ENCODE measurements at regions not wholly inside any gene's neighbourhood (a gene's known extent, or its start where the extent isn't known, plus 50 kb on each side); places are given as distances from the start of the nearest gene placed in this dataset.
A peak's percentile ranks its signal among the peaks of the same experiment; 100 is the strongest.

DNA sequence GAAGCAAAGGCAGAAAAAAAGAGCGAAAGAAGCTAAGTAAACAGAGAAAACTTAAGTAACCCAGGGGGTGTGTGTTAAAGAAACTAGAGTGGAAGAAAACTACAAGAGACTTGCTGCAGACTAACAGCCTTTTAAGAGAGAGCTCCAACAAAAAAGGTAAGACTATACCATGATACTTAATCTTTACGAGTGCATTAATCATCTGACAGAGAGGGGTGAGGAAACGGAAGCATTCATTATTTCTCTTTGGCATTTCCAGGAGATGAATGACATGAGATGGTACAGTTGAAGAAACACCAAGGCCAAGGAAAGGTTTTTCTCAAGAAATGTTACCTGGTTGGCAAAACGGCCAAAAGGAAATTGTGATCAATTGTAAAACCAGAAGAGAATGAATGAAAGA is 906.8 kb downstream of the QKI start:
- Mint-ChIP-seq H3K4me3 (ENCODE audit: unreplicated experiment) (no peak overlapping the region), H3K27ac (ENCODE audit: unreplicated experiment) (no peak overlapping the region), H3K9me3 (ENCODE audit: unreplicated experiment) (no peaks in the 10 kb centered on the region), H3K4me1 (ENCODE audit: low read depth, unreplicated experiment) (no peaks in the 10 kb centered on the region), H3K36me3 (ENCODE audit: unreplicated experiment) (no peaks in the 10 kb centered on the region), H3K27me3 (ENCODE audit: unreplicated experiment) (no peaks in the 10 kb centered on the region)
- TF ChIP-seq, protein P1, sequence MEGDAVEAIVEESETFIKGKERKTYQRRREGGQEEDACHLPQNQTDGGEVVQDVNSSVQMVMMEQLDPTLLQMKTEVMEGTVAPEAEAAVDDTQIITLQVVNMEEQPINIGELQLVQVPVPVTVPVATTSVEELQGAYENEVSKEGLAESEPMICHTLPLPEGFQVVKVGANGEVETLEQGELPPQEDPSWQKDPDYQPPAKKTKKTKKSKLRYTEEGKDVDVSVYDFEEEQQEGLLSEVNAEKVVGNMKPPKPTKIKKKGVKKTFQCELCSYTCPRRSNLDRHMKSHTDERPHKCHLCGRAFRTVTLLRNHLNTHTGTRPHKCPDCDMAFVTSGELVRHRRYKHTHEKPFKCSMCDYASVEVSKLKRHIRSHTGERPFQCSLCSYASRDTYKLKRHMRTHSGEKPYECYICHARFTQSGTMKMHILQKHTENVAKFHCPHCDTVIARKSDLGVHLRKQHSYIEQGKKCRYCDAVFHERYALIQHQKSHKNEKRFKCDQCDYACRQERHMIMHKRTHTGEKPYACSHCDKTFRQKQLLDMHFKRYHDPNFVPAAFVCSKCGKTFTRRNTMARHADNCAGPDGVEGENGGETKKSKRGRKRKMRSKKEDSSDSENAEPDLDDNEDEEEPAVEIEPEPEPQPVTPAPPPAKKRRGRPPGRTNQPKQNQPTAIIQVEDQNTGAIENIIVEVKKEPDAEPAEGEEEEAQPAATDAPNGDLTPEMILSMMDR (IDR thresholded peaks at IDR 0.05; ENCODE audit: partially characterized antibody, unreplicated experiment): no peak
- DNase-seq: no peak

DNA sequence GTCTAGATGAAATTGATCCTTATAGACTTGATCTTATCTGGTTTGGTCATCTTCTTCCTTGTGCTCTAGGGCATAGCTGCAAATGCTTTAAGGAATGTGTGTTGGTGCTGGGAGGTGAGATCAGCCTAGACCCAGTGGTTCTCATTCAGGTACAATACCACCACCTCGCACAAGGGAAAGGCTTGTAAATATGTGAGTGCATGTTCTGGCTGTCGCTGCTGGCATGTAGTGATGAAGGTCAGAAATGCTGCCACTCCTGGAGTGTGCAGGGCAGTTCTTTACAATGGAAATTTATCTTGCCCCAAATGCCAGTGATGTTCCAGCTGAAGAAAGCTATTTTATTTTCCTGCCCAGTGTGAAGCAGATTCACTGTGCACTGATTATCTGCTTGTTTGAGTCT is 900.9 kb downstream of the QKI start:
- TF ChIP-seq, protein P1 (IDR thresholded peaks at IDR 0.05; ENCODE audit: partially characterized antibody, unreplicated experiment): no peak
- H3K9me3 Mint-ChIP-seq (ENCODE audit: unreplicated experiment): no peaks in the 10 kb centered on the region
- no peak overlapping the region for H3K27ac Mint-ChIP-seq (ENCODE audit: unreplicated experiment)

DNA sequence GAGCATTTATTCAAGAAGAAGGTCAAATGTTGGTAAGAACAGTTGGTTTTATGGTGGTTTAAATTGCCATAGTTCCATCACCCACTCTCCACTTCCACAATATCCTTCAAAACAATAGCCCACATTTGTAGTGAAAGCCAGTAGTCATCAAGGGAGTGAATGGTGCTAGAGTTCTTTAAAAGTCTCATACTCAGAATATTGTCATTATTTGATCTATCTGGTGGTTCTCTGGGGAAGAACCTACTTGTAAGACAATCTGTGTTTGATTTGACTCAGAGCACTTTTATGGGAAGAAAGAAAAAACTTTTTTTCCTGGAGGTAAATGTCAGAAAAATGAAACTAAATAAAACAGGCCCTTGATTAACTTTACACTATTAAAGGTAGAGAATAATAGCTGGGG is 893.8 kb downstream of the QKI start:
- H3K27me3 Mint-ChIP-seq (ENCODE audit: unreplicated experiment): peaks cover under 1% of the 10 kb centered on the region
- no peak for DNase-seq
- peaks cover 4% of the 10 kb centered on the region for H3K4me1 Mint-ChIP-seq (ENCODE audit: low read depth, unreplicated experiment)
- no peaks in the 10 kb centered on the region for H3K36me3 Mint-ChIP-seq (ENCODE audit: unreplicated experiment)
- H3K9me3 Mint-ChIP-seq (ENCODE audit: unreplicated experiment): no peaks in the 10 kb centered on the region
- TF ChIP-seq, protein P1 (IDR thresholded peaks at IDR 0.05; ENCODE audit: partially characterized antibody, unreplicated experiment): no peak
- no peak overlapping the region for H3K27ac Mint-ChIP-seq (ENCODE audit: unreplicated experiment)
- H3K4me3 Mint-ChIP-seq (ENCODE audit: unreplicated experiment): no peak overlapping the region

More for the DNA sequence above, 900.9 kb downstream of the QKI start:
- Mint-ChIP-seq H3K27me3 (ENCODE audit: unreplicated experiment) (no peaks in the 10 kb centered on the region), H3K4me1 (ENCODE audit: low read depth, unreplicated experiment) (no peaks in the 10 kb centered on the region), H3K36me3 (ENCODE audit: unreplicated experiment) (no peaks in the 10 kb centered on the region), H3K4me3 (ENCODE audit: unreplicated experiment) (no peak overlapping the region)
- DNase-seq: no peak

DNA sequence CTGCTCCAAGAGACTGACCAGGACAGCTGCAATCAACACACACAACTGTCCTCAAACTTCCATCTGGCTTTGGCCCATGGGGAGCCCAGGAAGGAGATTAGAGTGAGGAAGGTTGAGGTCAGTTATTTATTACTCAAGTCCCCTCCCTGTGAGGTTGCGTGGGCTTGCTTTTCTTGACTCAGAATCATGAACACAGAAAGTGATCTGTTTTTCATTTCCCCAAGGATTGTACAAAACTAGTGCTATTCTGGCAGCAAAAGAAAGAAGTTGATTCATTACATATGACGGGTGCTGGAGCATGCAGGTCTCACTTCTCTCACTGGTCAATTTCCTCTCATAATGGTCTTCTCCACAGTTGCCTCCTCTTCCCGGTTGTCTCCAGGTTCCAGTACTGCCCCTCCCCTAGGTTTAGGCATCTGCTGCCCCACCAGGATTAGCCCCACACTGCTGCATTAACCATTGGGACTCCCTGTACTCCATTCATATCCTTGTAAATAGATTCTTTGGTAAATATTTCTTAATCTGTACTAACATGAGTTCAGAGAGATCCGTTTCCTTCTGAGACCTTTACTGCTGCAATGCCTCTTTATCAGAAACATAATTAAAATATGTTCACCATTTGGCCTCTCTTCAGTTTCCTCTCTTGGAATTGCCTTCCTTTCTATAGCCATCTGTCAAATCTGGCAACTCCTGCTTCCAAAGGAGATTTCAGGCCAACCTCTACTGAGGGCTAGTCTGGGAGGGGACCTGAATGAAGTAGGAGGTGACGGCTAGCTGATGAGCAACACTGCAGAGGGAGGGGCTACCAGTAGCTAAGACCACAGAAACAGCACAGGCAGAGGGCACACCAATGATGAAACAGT is 888.8 kb downstream of the QKI start:
- Mint-ChIP-seq H3K27ac (ENCODE audit: unreplicated experiment) (no peak overlapping the region), H3K27me3 (ENCODE audit: unreplicated experiment) (peaks cover 4% of the 10 kb centered on the region), H3K4me3 (ENCODE audit: unreplicated experiment) (peak overlapping the region; percentile 46), H3K36me3 (ENCODE audit: unreplicated experiment) (no peaks in the 10 kb centered on the region), H3K4me1 (ENCODE audit: low read depth, unreplicated experiment) (peaks cover 10% of the 10 kb centered on the region), H3K9me3 (ENCODE audit: unreplicated experiment) (no peaks in the 10 kb centered on the region)
- no peak for DNase-seq
- TF ChIP-seq, protein P1 (IDR thresholded peaks at IDR 0.05; ENCODE audit: partially characterized antibody, unreplicated experiment): no peak

DNA sequence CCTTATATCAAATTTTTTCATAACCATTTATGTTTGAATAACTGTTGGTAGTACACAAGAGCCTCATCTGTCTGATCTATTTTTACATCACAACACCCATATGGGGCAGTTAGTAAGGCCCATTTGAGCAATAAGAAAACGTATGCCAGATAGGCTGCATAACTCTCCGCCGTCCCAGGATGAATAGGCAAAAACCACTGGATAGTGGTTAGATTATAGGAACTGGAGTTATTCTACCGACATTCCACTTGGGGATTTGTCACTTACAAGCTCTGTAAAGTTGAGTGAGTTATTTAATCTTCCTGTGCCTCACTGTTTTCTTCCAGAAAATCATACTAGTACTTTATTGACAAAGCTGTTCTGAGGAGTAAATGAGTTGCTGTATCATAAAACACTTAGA is 881.9 kb downstream of the QKI start:
- H3K27me3 Mint-ChIP-seq (ENCODE audit: unreplicated experiment): no peaks in the 10 kb centered on the region
- TF ChIP-seq, protein P1 (IDR thresholded peaks at IDR 0.05; ENCODE audit: partially characterized antibody, unreplicated experiment): no peak
- no peak overlapping the region for H3K4me3 Mint-ChIP-seq (ENCODE audit: unreplicated experiment)

More for the DNA sequence above, 881.9 kb downstream of the QKI start:
- no peak for DNase-seq
- Mint-ChIP-seq H3K4me1 (ENCODE audit: low read depth, unreplicated experiment) (no peaks in the 10 kb centered on the region), H3K27ac (ENCODE audit: unreplicated experiment) (no peak overlapping the region), H3K9me3 (ENCODE audit: unreplicated experiment) (no peaks in the 10 kb centered on the region), H3K36me3 (ENCODE audit: unreplicated experiment) (no peaks in the 10 kb centered on the region)
